HG02610 (cell line): ENCODE measurements at regions not wholly inside any gene's neighbourhood (a gene's known extent, or its start where the extent isn't known, plus 50 kb on each side); places are given as distances from the start of the nearest gene placed in this dataset.
"Not testable (repeated sequence)": the region's sequence is repeated elsewhere in the genome, so short reads cannot be mapped to it uniquely, and the experiment has no call there.

Experiments used
- ATAC-seq: cut with Tn5 transposase; IDR thresholded peaks from one replicate; pipeline ENCODE4 v1.9.1; 2021; ENCODE audit warnings: mild to moderate bottlenecking, moderate library complexity; ENCODE audit not compliant: unreplicated experiment

GRCh38 chr6:6412221-6412620 is 91.8 kb upstream of the F13A1 start:
- ATAC-seq = no peak

GRCh38 chr6:6412700-6413099 is 92.2 kb upstream of the F13A1 start:
- no peak for ATAC-seq

GRCh38 chr6:6414931-6415330 is 94.5 kb upstream of the F13A1 start:
- ATAC-seq = no peak

- ATAC-seq = no peak
Measured at GRCh38 chr6:6417475-6417874, 97.0 kb upstream of the F13A1 start.

GRCh38 chr6:6418421-6418820 is 98.0 kb upstream of the F13A1 start:
- ATAC-seq = no peak

GRCh38 chr6:6420107-6420506 is 99.6 kb upstream of the F13A1 start:
- ATAC-seq = no peak

GRCh38 chr6:6434151-6434550 is 113.7 kb upstream of the F13A1 start:
- ATAC-seq = no peak

- ATAC-seq = no peak
Measured at GRCh38 chr6:6434723-6435122, 114.3 kb upstream of the F13A1 start.

- no peak for ATAC-seq
Measured at GRCh38 chr6:6436366-6436765, 115.9 kb upstream of the F13A1 start.

- ATAC-seq = no peak
Measured at GRCh38 chr6:6436946-6437345, 116.5 kb upstream of the F13A1 start.

GRCh38 chr6:6438286-6438685 is 117.8 kb upstream of the F13A1 start:
- ATAC-seq = no peak

- ATAC-seq = peak; percentile 94
Measured at GRCh38 chr6:6439778-6440177, 119.3 kb upstream of the F13A1 start.

GRCh38 chr6:6452002-6452401 is 131.5 kb upstream of the F13A1 start:
- ATAC-seq = no peak

GRCh38 chr6:6453186-6453585 is 132.7 kb upstream of the F13A1 start:
- ATAC-seq = no peak

GRCh38 chr6:6455272-6455671 is 133.2 kb upstream of the LY86 start:
- no peak for ATAC-seq

GRCh38 chr6:6458172-6458571 is 130.3 kb upstream of the LY86 start:
- ATAC-seq = no peak

GRCh38 chr6:6459963-6460362 is 128.6 kb upstream of the LY86 start:
- ATAC-seq = not testable (repeated sequence)

- ATAC-seq = no peak
Measured at GRCh38 chr6:6460416-6460815, 128.1 kb upstream of the LY86 start.

- no peak for ATAC-seq
Measured at GRCh38 chr6:6461138-6461537, 127.4 kb upstream of the LY86 start.

GRCh38 chr6:6466967-6467761 is 121.4 kb upstream of the LY86 start:
- no peak for ATAC-seq

- no peak for ATAC-seq
Measured at GRCh38 chr6:6469074-6469473, 119.4 kb upstream of the LY86 start.

- ATAC-seq = no peak
Measured at GRCh38 chr6:6470123-6470522, 118.4 kb upstream of the LY86 start.

GRCh38 chr6:6471276-6471675 is 117.2 kb upstream of the LY86 start:
- ATAC-seq = no peak
